K562 (cell line): ENCODE measurements at regions not wholly inside any gene's neighbourhood (a gene's known extent, or its start where the extent isn't known, plus 50 kb on each side); places are given as distances from the start of the nearest gene placed in this dataset.

ENCODE experiments used
- ATAC-seq: fragments of 200-7000 bp; cut with Tn5 transposase; 3 replicates; pipeline ENCODE4 v1.9.1; 2020; ENCODE audit warnings: moderate library complexity
- BruUV-seq: library from RNA; stranded (reverse); fragments of 400-500 nt; replicated peaks from 2 replicates; lab custom pipeline; 2021; lab: Mats Ljungman, UMichigan
- CTCF ChIA-PET: fragments of 300-600 bp; formaldehyde crosslinking; extraction: SDS; loops from one replicate; lab custom pipeline; 2021; ENCODE audit warnings: low intra/inter-chr PET ratio; lab: Yijun Ruan, JAX
- POLR2A ChIA-PET: fragments of 300-600, 350-650 bp; sonication (Branson Sonifier 250); formaldehyde crosslinking; extraction: SDS; loops from one replicate; lab custom pipeline; 2021; ENCODE audit warnings: antibody characterized with exemption, inconsistent platforms; lab: Yijun Ruan, JAX
- DNase-seq, 4 experiments: peaks; one replicate each; pipeline versions ENCODE4 v3.0.0 to v3.0.0-alpha.2; 2011 to 2018; ENCODE audit warnings: low spot score in 3 of 4, mixed read lengths in 3 of 4; ENCODE audit errors: extremely low read depth in 1 of 4
- FAIRE-seq: peaks from 2 replicates; lab custom pipeline; 2011; peaks lifted over from hg19 to GRCh38; lab: Jason Lieb, UNC
- H2AFZ ChIP-seq: 2 replicates; pipeline ENCODE4 v1.6.0; 2011; ENCODE audit warnings: low read depth, low read length, control low read depth, inconsistent platforms
- H3K27ac ChIP-seq: fragments of 200-600 bp; 3 replicates; pipeline ENCODE4 v1.8.0; 2011; ENCODE audit warnings: low read depth, mild to moderate bottlenecking, control low read depth, inconsistent platforms, low read length, moderate library complexity, mixed read lengths; ENCODE audit errors: extremely low read depth
- H3K27me3 ChIP-seq, 2 experiments: fragments of 300-600 bp in 1 of 2; 2 replicates in 1 of 2; 3 replicates in 1 of 2; pipeline versions ENCODE4 v1.6.0 to v1.8.0; 2011; ENCODE audit warnings: inconsistent platforms in 2 of 2, low read length in 2 of 2, mild to moderate bottlenecking in 1 of 2, mixed read lengths in 1 of 2, moderate library complexity in 1 of 2; ENCODE audit not compliant: control insufficient read depth in 2 of 2, insufficient read depth in 2 of 2
- H3K36me3 ChIP-seq: fragments of 300-600 bp; 3 replicates; pipeline ENCODE4 v1.8.0; 2011; ENCODE audit warnings: mild to moderate bottlenecking, low read length, inconsistent platforms; ENCODE audit not compliant: control insufficient read depth, insufficient read depth
- H3K4me1 ChIP-seq, 2 experiments: fragments of 200-600 bp in 1 of 2; replicated peaks in 1 of 2; 2 replicates in 1 of 2; 3 replicates in 1 of 2; pipeline versions ENCODE4 v1.5.1 to v1.8.0; 2011; ENCODE audit warnings: inconsistent platforms in 2 of 2, low read length in 2 of 2, mild to moderate bottlenecking in 1 of 2, mixed read lengths in 1 of 2, moderate library complexity in 1 of 2; ENCODE audit not compliant: control insufficient read depth in 2 of 2, insufficient read depth in 2 of 2
- H3K4me2 ChIP-seq: 2 replicates; pipeline ENCODE4 v1.6.1; 2011; ENCODE audit warnings: low read length, control low read depth, inconsistent platforms, mixed read lengths; ENCODE audit not compliant: insufficient read depth
- H3K4me3 ChIP-seq: fragments of 200-600 bp; sonication (generic), shearing (Covaris generic); 2 replicates; pipeline ENCODE4 v1.5.1; 2016; ENCODE audit warnings: control low read depth, inconsistent platforms
- H3K79me2 ChIP-seq: fragments of 200-600 bp; 3 replicates; pipeline ENCODE4 v1.8.0; 2011; ENCODE audit warnings: low read length, inconsistent platforms; ENCODE audit not compliant: control insufficient read depth, insufficient read depth
- H3K9ac ChIP-seq, 2 experiments: 2 replicates each; pipeline versions ENCODE4 v1.6.0 to v1.6.1; 2011; ENCODE audit warnings: low read depth in 2 of 2, low read length in 2 of 2, control low read depth in 1 of 2, inconsistent platforms in 1 of 2, mild to moderate bottlenecking in 1 of 2, mixed read lengths in 1 of 2; ENCODE audit not compliant: insufficient read depth in 1 of 2
- H3K9me1 ChIP-seq: one replicate; pipeline ENCODE4 v1.6.0; 2011; ENCODE audit warnings: inconsistent platforms, mild to moderate bottlenecking, low read length, moderate library complexity; ENCODE audit not compliant: control insufficient read depth, insufficient read depth
- H3K9me3 ChIP-seq: replicated peaks from 2 replicates; pipeline ENCODE4 v1.5.1; 2011; ENCODE audit warnings: low read depth, low read length, inconsistent platforms; ENCODE audit not compliant: control insufficient read depth, insufficient read depth
- H4K20me1 ChIP-seq: replicated peaks from 2 replicates; pipeline ENCODE4 v1.6.1; 2011; ENCODE audit warnings: low read length, inconsistent platforms, mixed read lengths; ENCODE audit not compliant: control insufficient read depth, insufficient read depth
- ATF3 ChIP-seq, 2 experiments: fragments of 450-650 bp in 1 of 2; sonication (generic) in 1 of 2; formaldehyde crosslinking in 1 of 2; IDR thresholded peaks in 1 of 2; conservative IDR thresholded peaks in 1 of 2; 2 replicates each; pipeline versions ENCODE4 v1.6.1 to v1.8.1; 2016 to 2023; ENCODE audit warnings: mild to moderate bottlenecking in 2 of 2, moderate library complexity in 2 of 2, inconsistent platforms in 1 of 2, missing genetic modification reagents in 1 of 2
- ELF1 ChIP-seq: fragments of 200-800 bp; sonication (Bioruptor generic); IDR thresholded peaks from 2 replicates; pipeline ENCODE4 v1.6.1; 2016; ENCODE audit warnings: missing genetic modification characterization, missing compliant biosample characterization
- FOSL1 ChIP-seq: fragments of 200-800 bp; sonication (Bioruptor generic); conservative IDR thresholded peaks from 2 replicates; pipeline ENCODE4 v1.6.1; 2016; ENCODE audit warnings: missing genetic modification characterization, missing compliant biosample characterization
- JUND ChIP-seq, 2 experiments: IDR thresholded peaks; 2 replicates in 1 of 2; 3 replicates in 1 of 2; pipeline ENCODE4 v1.6.1; 2011; ENCODE audit warnings: borderline replicate concordance in 2 of 2, low read depth in 2 of 2, low read length in 2 of 2, improper control_type of control experiment in 1 of 2, missing biosample characterization in 1 of 2, missing genetic modification characterization in 1 of 2, missing genetic modification reagents in 1 of 2
- NFE2 ChIP-seq: IDR thresholded peaks from 2 replicates; pipeline ENCODE4 v1.6.1; 2014; ENCODE audit warnings: antibody characterized with exemption, low read depth
- PTRF ChIP-seq: fragments of 450-650 bp; IDR thresholded peaks from 2 replicates; pipeline ENCODE4 v1.6.1; 2016; ENCODE audit warnings: mild to moderate bottlenecking, missing genetic modification characterization, missing compliant biosample characterization
- REST ChIP-seq, 2 experiments: fragments of 450-650 bp; formaldehyde crosslinking in 1 of 2; IDR thresholded peaks; 2 replicates each; pipeline versions ENCODE4 v1.4.0 to v1.6.1; 2014 to 2020; ENCODE audit warnings: mild to moderate bottlenecking in 2 of 2, borderline replicate concordance in 1 of 2, low read depth in 1 of 2
- YY1 ChIP-seq, 3 experiments: IDR thresholded peaks; 2 replicates each; pipeline ENCODE4 v1.6.1; 2011; ENCODE audit warnings: low read length in 2 of 3, mild to moderate bottlenecking in 2 of 3, moderate library complexity in 2 of 3, borderline replicate concordance in 1 of 3, control low read depth in 1 of 3, low read depth in 1 of 3; ENCODE audit not compliant: insufficient read depth in 3 of 3, insufficient replicate concordance in 2 of 3, control insufficient read depth in 1 of 3, insufficient read length in 1 of 3; ENCODE audit errors: extremely low read depth in 1 of 3
- ZNF282 ChIP-seq: sonication (generic); formaldehyde crosslinking; IDR thresholded peaks from 2 replicates; pipeline ENCODE4 v1.8.1; 2023; ENCODE audit warnings: missing genetic modification reagents
- WGBS: fragments of 100-300 bp; shearing (Covaris generic); methylation state at CpG from one replicate; pipeline ENCODE4 v1.1.6; 2016; ENCODE audit warnings: low coverage, mixed read lengths; ENCODE audit not compliant: insufficient coverage; ENCODE audit errors: missing lambda C conversion rate; 5-methylcytosine and 5-hydroxymethylcytosine counted together
- in situ Hi-C: fragments of 300-500 bp; cut with MboI; formaldehyde crosslinking; loops from 4 replicates; pipeline ENCODE4 v1.15.0; 2018; ENCODE audit warnings: inconsistent platforms, mixed read lengths
- intact Hi-C: fragments of 100-400 bp; cut with micrococcal nuclease; formaldehyde crosslinking; loops from 2 replicates; pipeline ENCODE4 v1.14.2; 2022
- TF ChIP-seq, protein P1 (sequence below): fragments of 250-450 bp; sonication (Bioruptor Pico); IDR thresholded peaks from 2 replicates; pipeline ENCODE4 v1.5.0; 2021

GRCh38 chr18:30658306-30658705, 384.2 kb downstream of the DSC3 start:
- intact Hi-C loops (no loop called here), in situ Hi-C loops (no loop called here)
- no TSS peak for BruUV-seq
- Histone ChIP-seq H3K79me2 (no peaks in the 10 kb centered on the region), H2AFZ (peak overlapping the region; percentile 60), H3K4me3 (no peak overlapping the region), H3K36me3 (no peaks in the 10 kb centered on the region), H3K9ac (no peak overlapping the region), H3K9me3 (no peaks in the 10 kb centered on the region), H3K27ac (no peak overlapping the region), H3K4me2 (no peak overlapping the region), H3K4me1 (peaks cover 0 to 2% of the 10 kb centered on the region in 2 experiments; a peak in 2 of 5 replicates), H4K20me1 (no peaks in the 10 kb centered on the region), H3K27me3 (no peaks in the 10 kb centered on the region), H3K9me1 (no peaks in the 10 kb centered on the region)
- 31% methylated on average over 1 of the region's 1 CpG for WGBS
- ChIA-PET POLR2A (no interaction called here), CTCF (no interaction called here)
- ATAC-seq (peak; percentile 97), DNase-seq (peak in 2 of 4 experiments; percentile 22 to 26), FAIRE-seq (peak; percentile 75)
- TF ChIP-seq, protein P1, sequence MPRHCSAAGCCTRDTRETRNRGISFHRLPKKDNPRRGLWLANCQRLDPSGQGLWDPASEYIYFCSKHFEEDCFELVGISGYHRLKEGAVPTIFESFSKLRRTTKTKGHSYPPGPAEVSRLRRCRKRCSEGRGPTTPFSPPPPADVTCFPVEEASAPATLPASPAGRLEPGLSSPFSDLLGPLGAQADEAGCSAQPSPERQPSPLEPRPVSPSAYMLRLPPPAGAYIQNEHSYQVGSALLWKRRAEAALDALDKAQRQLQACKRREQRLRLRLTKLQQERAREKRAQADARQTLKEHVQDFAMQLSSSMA (CRISPR knock-in tag): no peak
- no peak for TF ChIP-seq PTRF (tag)
- TF ChIP-seq REST (IDR thresholded peaks at IDR 0.05; ENCODE audit: borderline replicate concordance): 0 out of 2 replicates have a peak, but pooled peaks have one; percentile 9
- no peak for TF ChIP-seq REST (CRISPR knock-in tag; IDR thresholded peaks at IDR 0.05; ENCODE audit: low read depth)
- peak; percentile 19; the same call in 1 of the 2 replicates for TF ChIP-seq NFE2
- TF ChIP-seq JUND (IDR thresholded peaks at IDR 0.05; ENCODE audit: borderline replicate concordance, low read depth, low read length): peak; percentile 10; the same call in 1 of the 2 replicates
- no peak for TF ChIP-seq JUND (tag; IDR thresholded peaks at IDR 0.05; ENCODE audit: borderline replicate concordance, low read depth, low read length)
- peak; percentile 39; the same call in 1 of the 2 replicates for TF ChIP-seq FOSL1 (tag)
- peak in 1 of 3 experiments; percentile 44 for TF ChIP-seq YY1 (IDR thresholded peaks at IDR 0.05; ENCODE audit: borderline replicate concordance in 1 of 3, control insufficient read depth in 1 of 3, extremely low read depth in 1 of 3, insufficient read depth in 3 of 3, insufficient read length in 1 of 3, insufficient replicate concordance in 2 of 3, low read depth in 1 of 3, low read length in 2 of 3)
- TF ChIP-seq ZNF282 (CRISPR knock-in tag): no peak
- TF ChIP-seq ELF1 (tag): no peak
- TF ChIP-seq ATF3 (IDR thresholded peaks at IDR 0.05): peak; percentile 22; the same call in 1 of the 2 replicates
- TF ChIP-seq ATF3 (CRISPR knock-in tag; conservative IDR thresholded peaks at IDR 0.05): no peak
